H9 (cell line): ENCODE measurements at regions not wholly inside any gene's neighbourhood (a gene's known extent, or its start where the extent isn't known, plus 50 kb on each side); places are given as distances from the start of the nearest gene placed in this dataset.

Experiments used
- DNase-seq: peaks from one replicate; pipeline ENCODE4 v3.0.0-alpha.2; 2017
- H2AFZ ChIP-seq: one replicate; pipeline ENCODE4 v1.6.1; 2013; ENCODE audit warnings: mild to moderate bottlenecking, low read length, control low read depth, moderate library complexity
- H2AK5ac ChIP-seq: 2 replicates; pipeline ENCODE4 v1.6.1; 2013; ENCODE audit warnings: low read length, control low read depth, mixed read lengths; ENCODE audit not compliant: insufficient read length
- H2BK120ac ChIP-seq: one replicate; pipeline ENCODE4 v1.6.1; 2013; ENCODE audit warnings: low read depth, mild to moderate bottlenecking, low read length, control low read depth, inconsistent platforms; ENCODE audit not compliant: poor library complexity, severe bottlenecking
- H2BK12ac ChIP-seq: 2 replicates; pipeline ENCODE4 v1.6.1; 2013; ENCODE audit warnings: low read length, control low read depth, mixed read lengths, low read depth; ENCODE audit not compliant: insufficient read length
- H2BK15ac ChIP-seq: 2 replicates; pipeline ENCODE4 v1.6.1; 2013; ENCODE audit warnings: low read depth, low read length, control low read depth
- H2BK20ac ChIP-seq: one replicate; pipeline ENCODE4 v1.6.1; 2013; ENCODE audit warnings: low read depth, mild to moderate bottlenecking, low read length, control low read depth, inconsistent platforms; ENCODE audit not compliant: poor library complexity, severe bottlenecking
- H2BK5ac ChIP-seq: 2 replicates; pipeline ENCODE4 v1.6.1; 2013; ENCODE audit warnings: low read length, control low read depth, mixed read lengths; ENCODE audit not compliant: insufficient read length
- H3K14ac ChIP-seq: 2 replicates; pipeline ENCODE4 v1.6.1; 2013; ENCODE audit warnings: low read length, control low read depth; ENCODE audit not compliant: insufficient read depth
- H3K18ac ChIP-seq: 2 replicates; pipeline ENCODE4 v1.6.1; 2013; ENCODE audit warnings: low read depth, mild to moderate bottlenecking, mixed read lengths, low read length, control low read depth; ENCODE audit not compliant: insufficient read length
- H3K23ac ChIP-seq: 2 replicates; pipeline ENCODE4 v1.6.1; 2013; ENCODE audit warnings: low read length, control low read depth, mixed read lengths, low read depth; ENCODE audit not compliant: insufficient read length
- H3K23me2 ChIP-seq: 2 replicates; pipeline ENCODE4 v1.6.1; 2013; ENCODE audit warnings: low read depth, mild to moderate bottlenecking, mixed read lengths, low read length, control low read depth; ENCODE audit not compliant: insufficient read length, poor library complexity, severe bottlenecking
- H3K27ac ChIP-seq: 2 replicates; pipeline ENCODE4 v1.5.1; 2013; ENCODE audit warnings: low read length, control low read depth, mixed read lengths, low read depth; ENCODE audit not compliant: insufficient read length
- H3K27me3 ChIP-seq: 2 replicates; pipeline ENCODE4 v1.6.1; 2013; ENCODE audit warnings: low read length, control low read depth, inconsistent platforms; ENCODE audit not compliant: insufficient read depth
- H3K4ac ChIP-seq: 2 replicates; pipeline ENCODE4 v1.6.1; 2013; ENCODE audit warnings: low read depth, mild to moderate bottlenecking, control low read depth, inconsistent platforms, low read length, moderate library complexity
- H3K4me1 ChIP-seq: 2 replicates; pipeline ENCODE4 v1.6.1; 2013; ENCODE audit warnings: low read length, control low read depth, inconsistent platforms; ENCODE audit not compliant: insufficient read depth
- H3K4me2 ChIP-seq: 2 replicates; pipeline ENCODE4 v1.6.1; 2013; ENCODE audit warnings: low read length, control low read depth, mixed read lengths; ENCODE audit not compliant: insufficient read length, insufficient read depth
- H3K56ac ChIP-seq: 2 replicates; pipeline ENCODE4 v1.6.1; 2013; ENCODE audit warnings: low read depth, mild to moderate bottlenecking, mixed read lengths, low read length, control low read depth; ENCODE audit not compliant: insufficient read length
- H3K79me1 ChIP-seq: 2 replicates; pipeline ENCODE4 v1.6.1; 2013; ENCODE audit warnings: low read depth, mild to moderate bottlenecking, moderate library complexity, low read length, control low read depth, inconsistent platforms; ENCODE audit not compliant: insufficient read depth, poor library complexity, severe bottlenecking
- H3K79me2 ChIP-seq: 2 replicates; pipeline ENCODE4 v1.6.1; 2013; ENCODE audit warnings: low read length, control low read depth, inconsistent platforms; ENCODE audit not compliant: insufficient read depth
- H3K9ac ChIP-seq: 2 replicates; pipeline ENCODE4 v1.6.1; 2013; ENCODE audit warnings: low read length, control low read depth, mixed read lengths; ENCODE audit not compliant: insufficient read length; ENCODE audit errors: extremely low read depth
- H3K9me3 ChIP-seq: one replicate; pipeline ENCODE4 v1.6.1; 2013; ENCODE audit warnings: low read depth, low read length, inconsistent platforms; ENCODE audit not compliant: control insufficient read depth
- H3T11ph ChIP-seq: one replicate; pipeline ENCODE4 v1.6.1; 2013; ENCODE audit warnings: mild to moderate bottlenecking, low read length, control low read depth, inconsistent platforms
- H4K20me1 ChIP-seq: one replicate; pipeline ENCODE4 v1.6.1; 2013; ENCODE audit not compliant: control insufficient read depth, insufficient read length, insufficient read depth
- H4K5ac ChIP-seq: 2 replicates; pipeline ENCODE4 v1.6.1; 2013; ENCODE audit warnings: low read depth, mild to moderate bottlenecking, mixed read lengths, low read length, control low read depth; ENCODE audit not compliant: insufficient read length
- H4K8ac ChIP-seq: replicated peaks from 2 replicates; pipeline ENCODE4 v1.6.1; 2013; ENCODE audit warnings: low read length, control low read depth, mixed read lengths, low read depth; ENCODE audit not compliant: insufficient read length
- H4K91ac ChIP-seq: 2 replicates; pipeline ENCODE4 v1.6.1; 2013; ENCODE audit warnings: low read depth, mild to moderate bottlenecking, moderate library complexity, mixed read lengths, low read length, control low read depth; ENCODE audit not compliant: insufficient read length
- H3K27ac Mint-ChIP-seq, 3 experiments: 2 replicates in 2 of 3; 3 replicates in 1 of 3; pipeline ENCODE4 v1.8.0; 2020 to 2021; ENCODE audit warnings: mixed read lengths in 3 of 3, mild to moderate bottlenecking in 1 of 3, moderate library complexity in 1 of 3
- H3K27me3 Mint-ChIP-seq: 2 replicates; pipeline ENCODE4 v1.8.0; 2021; ENCODE audit warnings: low read depth, mild to moderate bottlenecking, moderate library complexity, mixed read lengths
- H3K36me3 Mint-ChIP-seq, 3 experiments: 2 replicates in 2 of 3; 3 replicates in 1 of 3; pipeline ENCODE4 v1.8.0; 2020 to 2021; ENCODE audit warnings: low read depth in 3 of 3, mixed read lengths in 3 of 3; ENCODE audit not compliant: insufficient read depth in 1 of 3
- H3K4me1 Mint-ChIP-seq, 2 experiments: 2 replicates each; pipeline ENCODE4 v1.8.0; 2020; ENCODE audit warnings: mixed read lengths in 2 of 2
- H3K4me3 Mint-ChIP-seq, 2 experiments: 2 replicates in 1 of 2; 3 replicates in 1 of 2; pipeline ENCODE4 v1.8.0; 2020 to 2021; ENCODE audit warnings: mild to moderate bottlenecking in 2 of 2, mixed read lengths in 2 of 2, moderate library complexity in 1 of 2
- H3K9me3 Mint-ChIP-seq, 2 experiments: 2 replicates in 1 of 2; 3 replicates in 1 of 2; pipeline ENCODE4 v1.8.0; 2020; ENCODE audit warnings: mild to moderate bottlenecking in 2 of 2, mixed read lengths in 2 of 2, moderate library complexity in 1 of 2
- CTCF ChIP-seq: fragments of 200-600 bp; sonication (generic); conservative IDR thresholded peaks from 3 replicates; pipeline ENCODE4 v1.8.0; 2021; ENCODE audit warnings: antibody characterized with exemption, mild to moderate bottlenecking
- WGBS: extraction: QIAGEN DNeasy Blood & Tissue Kit; methylation state at CpG from one replicate; pipeline ENCODE4 v1.1.7; 2013; ENCODE audit warnings: missing lambda C conversion rate, low lambda C conversion rate, mixed read lengths; ENCODE audit not compliant: insufficient read length; ENCODE audit errors: extremely low coverage; 5-methylcytosine and 5-hydroxymethylcytosine counted together

DNA sequence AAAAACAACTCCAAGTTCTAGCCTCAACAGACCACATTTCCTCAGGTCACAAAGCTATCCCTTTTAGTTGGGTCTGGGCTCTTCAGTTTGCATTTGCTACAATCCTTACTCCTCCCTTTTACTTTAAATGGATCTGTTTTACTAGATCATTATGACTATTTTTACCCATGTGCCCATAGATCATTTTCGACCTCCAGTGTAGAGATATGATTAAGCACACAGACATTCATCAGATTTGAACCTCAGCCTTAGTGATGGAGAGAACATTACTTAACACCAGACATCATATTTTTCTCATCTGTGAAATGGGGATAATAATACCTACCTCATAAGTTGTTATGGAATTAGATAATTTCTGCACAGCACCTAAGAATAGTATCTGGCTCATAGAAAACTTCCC lies 141.9 kb downstream of the NPR3 start:
- Histone ChIP-seq H3T11ph (no peak overlapping the region), H3K4me2 (no peak overlapping the region), H2BK5ac (no peak overlapping the region), H2AFZ (no peak overlapping the region), H3K9me3 (no peaks in the 10 kb centered on the region), H3K79me1 (no peaks in the 10 kb centered on the region), H4K5ac (no peak overlapping the region), H4K20me1 (no peaks in the 10 kb centered on the region), H3K4me1 (peaks cover 2% of the 10 kb centered on the region), H3K23me2 (no peaks in the 10 kb centered on the region), H2BK20ac (no peak overlapping the region), H2AK5ac (no peak overlapping the region), H3K14ac (no peak overlapping the region), H3K27ac (no peak overlapping the region), H3K56ac (no peak overlapping the region), H3K4ac (no peak overlapping the region), H4K8ac (no peak overlapping the region), H2BK15ac (no peak overlapping the region), H3K9ac (no peak overlapping the region), H3K18ac (no peak overlapping the region), H3K23ac (no peak overlapping the region), H2BK120ac (no peak overlapping the region), H3K27me3 (no peaks in the 10 kb centered on the region), H4K91ac (no peak overlapping the region), H3K79me2 (no peaks in the 10 kb centered on the region), H2BK12ac (no peak overlapping the region)
- peaks cover 18% of the 10 kb centered on the region for H3K27me3 Mint-ChIP-seq
- no CpG with 5 or more reads among the region's 1 CpG for WGBS
- H3K4me3 Mint-ChIP-seq, result no peak overlapping the region
- H3K4me1 Mint-ChIP-seq, result peaks cover 11 to 16% of the 10 kb centered on the region in 2 experiments
- peaks cover 0 to under 1% (median 0%) of the 10 kb centered on the region in 3 experiments; a peak in 2 of 7 replicates for H3K36me3 Mint-ChIP-seq
- peaks cover 6 to 8% of the 10 kb centered on the region in 2 experiments; a peak in 4 of 5 replicates for H3K9me3 Mint-ChIP-seq
- TF ChIP-seq CTCF, result no peak; the same call in 1 of the 3 replicates
- DNase-seq, result no peak
- H3K27ac Mint-ChIP-seq, result no peak overlapping the region
